PFSK-1 (cell line): ENCODE measurements at regions not wholly inside any gene's neighbourhood (a gene's known extent, or its start where the extent isn't known, plus 50 kb on each side); places are given as distances from the start of the nearest gene placed in this dataset.

Experiments used
- FOXP2 ChIP-seq: optimal IDR thresholded peaks from 2 replicates; pipeline ENCODE3; 2011; ENCODE audit warnings: borderline replicate concordance, control low read depth, inconsistent platforms; ENCODE audit not compliant: insufficient read depth; ENCODE audit errors: extremely low read length, extremely low read depth
- POLR2AphosphoS5 ChIP-seq: IDR thresholded peaks from 2 replicates; pipeline ENCODE4 v1.6.1; 2012; ENCODE audit warnings: low read depth, mild to moderate bottlenecking, control low read depth, low read length, moderate library complexity
- SIN3A ChIP-seq: IDR thresholded peaks from 2 replicates; pipeline ENCODE4 v1.6.1; 2012; ENCODE audit warnings: mild to moderate bottlenecking, low read length, moderate library complexity, borderline replicate concordance; ENCODE audit not compliant: insufficient read depth
- TAF1 ChIP-seq: IDR thresholded peaks from 2 replicates; pipeline ENCODE4 v1.6.1; 2012; ENCODE audit warnings: low read length, control low read depth, borderline replicate concordance; ENCODE audit not compliant: insufficient read depth
- TF ChIP-seq, protein P1 (sequence below), 2 experiments: IDR thresholded peaks; 2 replicates each; pipeline versions ENCODE4 v1.6.1 to v1.8.0; 2011 to 2012; ENCODE audit warnings: low read depth in 2 of 2, low read length in 2 of 2, control low read depth in 1 of 2, inconsistent platforms in 1 of 2, mild to moderate bottlenecking in 1 of 2, moderate library complexity in 1 of 2; ENCODE audit not compliant: insufficient read depth in 1 of 2

DNA sequence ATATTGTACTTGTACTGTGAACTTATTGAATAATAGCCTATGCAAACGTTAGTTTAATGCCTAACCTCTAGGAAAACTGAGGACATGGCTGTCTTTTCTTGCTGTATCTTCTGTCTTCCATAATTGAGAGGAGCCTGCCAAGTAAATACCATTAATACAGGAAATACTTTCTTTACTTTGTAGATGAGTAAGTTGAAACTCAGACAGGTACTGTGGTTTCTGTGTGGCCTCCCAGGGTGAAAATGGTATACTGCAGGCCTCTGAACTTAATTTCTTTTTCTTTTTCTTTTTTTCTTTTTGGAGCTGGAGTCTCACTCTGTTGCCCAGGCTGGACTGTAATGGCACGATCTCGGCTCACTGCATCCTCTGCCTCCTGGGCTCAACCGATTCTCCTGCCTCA, 208.8 kb upstream of the ADGRL4 start:
- TF ChIP-seq SIN3A (no peak), POLR2AphosphoS5 (no peak)
- TF ChIP-seq, protein P1, sequence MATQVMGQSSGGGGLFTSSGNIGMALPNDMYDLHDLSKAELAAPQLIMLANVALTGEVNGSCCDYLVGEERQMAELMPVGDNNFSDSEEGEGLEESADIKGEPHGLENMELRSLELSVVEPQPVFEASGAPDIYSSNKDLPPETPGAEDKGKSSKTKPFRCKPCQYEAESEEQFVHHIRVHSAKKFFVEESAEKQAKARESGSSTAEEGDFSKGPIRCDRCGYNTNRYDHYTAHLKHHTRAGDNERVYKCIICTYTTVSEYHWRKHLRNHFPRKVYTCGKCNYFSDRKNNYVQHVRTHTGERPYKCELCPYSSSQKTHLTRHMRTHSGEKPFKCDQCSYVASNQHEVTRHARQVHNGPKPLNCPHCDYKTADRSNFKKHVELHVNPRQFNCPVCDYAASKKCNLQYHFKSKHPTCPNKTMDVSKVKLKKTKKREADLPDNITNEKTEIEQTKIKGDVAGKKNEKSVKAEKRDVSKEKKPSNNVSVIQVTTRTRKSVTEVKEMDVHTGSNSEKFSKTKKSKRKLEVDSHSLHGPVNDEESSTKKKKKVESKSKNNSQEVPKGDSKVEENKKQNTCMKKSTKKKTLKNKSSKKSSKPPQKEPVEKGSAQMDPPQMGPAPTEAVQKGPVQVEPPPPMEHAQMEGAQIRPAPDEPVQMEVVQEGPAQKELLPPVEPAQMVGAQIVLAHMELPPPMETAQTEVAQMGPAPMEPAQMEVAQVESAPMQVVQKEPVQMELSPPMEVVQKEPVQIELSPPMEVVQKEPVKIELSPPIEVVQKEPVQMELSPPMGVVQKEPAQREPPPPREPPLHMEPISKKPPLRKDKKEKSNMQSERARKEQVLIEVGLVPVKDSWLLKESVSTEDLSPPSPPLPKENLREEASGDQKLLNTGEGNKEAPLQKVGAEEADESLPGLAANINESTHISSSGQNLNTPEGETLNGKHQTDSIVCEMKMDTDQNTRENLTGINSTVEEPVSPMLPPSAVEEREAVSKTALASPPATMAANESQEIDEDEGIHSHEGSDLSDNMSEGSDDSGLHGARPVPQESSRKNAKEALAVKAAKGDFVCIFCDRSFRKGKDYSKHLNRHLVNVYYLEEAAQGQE (IDR thresholded peaks at IDR 0.05; ENCODE audit: insufficient read depth in 1 of 2, low read depth in 2 of 2, low read length in 2 of 2), result no peak

- TF ChIP-seq, protein P1 (IDR thresholded peaks at IDR 0.05; ENCODE audit: insufficient read depth in 1 of 2, low read depth in 2 of 2, low read length in 2 of 2), result no peak
- TF ChIP-seq FOXP2, result no peak
- TF ChIP-seq SIN3A, result no peak
- no peak for TF ChIP-seq TAF1
- no peak for TF ChIP-seq POLR2AphosphoS5
These were observed 201.3 kb upstream of the ADGRL4 start for GRCh38 chr1:79207786-79208185.

GRCh38 chr1:79207331-79207730, 200.8 kb upstream of the ADGRL4 start:
- TF ChIP-seq, protein P1 (IDR thresholded peaks at IDR 0.05; ENCODE audit: insufficient read depth in 1 of 2, low read depth in 2 of 2, low read length in 2 of 2), result no peak
- TF ChIP-seq POLR2AphosphoS5 (no peak), SIN3A (no peak), TAF1 (no peak), FOXP2 (no peak)

GRCh38 chr1:79204779-79205479, 198.4 kb upstream of the ADGRL4 start:
- no peak for TF ChIP-seq POLR2AphosphoS5
- TF ChIP-seq FOXP2, result no peak
- no peak for TF ChIP-seq TAF1
- no peak for TF ChIP-seq SIN3A
- TF ChIP-seq, protein P1 (IDR thresholded peaks at IDR 0.05; ENCODE audit: insufficient read depth in 1 of 2, low read depth in 2 of 2, low read length in 2 of 2), result no peak

DNA sequence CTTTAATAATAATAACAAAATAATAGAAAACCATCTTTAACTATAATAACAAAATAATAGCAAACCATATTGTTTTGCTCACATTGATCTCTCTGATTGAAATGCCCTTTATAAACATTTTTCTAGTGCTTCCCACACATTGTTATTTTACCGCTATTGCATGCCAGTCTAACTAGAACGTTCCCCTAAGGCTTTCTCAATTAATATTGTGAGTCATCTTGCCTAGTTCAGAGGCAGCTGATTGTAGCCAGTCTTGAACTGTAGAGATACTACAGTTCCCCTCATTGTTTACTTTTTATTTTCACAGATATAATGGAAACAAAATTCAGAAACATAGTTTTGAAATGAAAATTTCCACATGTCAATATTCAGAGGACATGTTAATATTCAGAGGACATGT, 192.3 kb upstream of the ADGRL4 start:
- TF ChIP-seq TAF1 (no peak), POLR2AphosphoS5 (no peak), SIN3A (peak; percentile 80; the same call in 1 of the 2 replicates), FOXP2 (no peak)
- TF ChIP-seq, protein P1 (IDR thresholded peaks at IDR 0.05; ENCODE audit: insufficient read depth in 1 of 2, low read depth in 2 of 2, low read length in 2 of 2), result peak in 1 of 2 experiments; percentile 45; a peak in 1 of 4 replicates
